H4 (cell line): ENCODE measurements at regions not wholly inside any gene's neighbourhood (a gene's known extent, or its start where the extent isn't known, plus 50 kb on each side); places are given as distances from the start of the nearest gene placed in this dataset.

Source experiments
- DNase-seq: peaks from one replicate; pipeline ENCODE4 v3.0.0-alpha.2; 2015; ENCODE audit warnings: low spot score

DNA sequence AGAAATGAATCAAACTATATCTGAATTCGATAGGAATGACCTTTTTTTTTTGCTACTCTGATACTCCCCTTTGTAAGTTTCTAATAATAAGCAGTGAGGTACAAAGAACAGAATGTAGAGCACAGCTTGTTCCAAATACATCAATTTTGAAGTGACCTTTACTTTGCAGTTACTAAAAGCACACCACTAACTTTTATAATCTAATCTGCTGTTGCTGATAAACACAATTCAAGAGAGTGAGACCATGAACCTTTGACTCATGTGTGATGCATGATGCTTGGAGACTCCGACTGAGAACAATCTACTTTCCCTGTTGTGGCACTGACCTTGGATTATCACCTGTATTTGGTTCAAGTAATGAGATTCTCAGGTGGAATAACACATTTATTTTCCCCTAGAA lies 91.6 kb upstream of the GNPDA2 start:
- DNase-seq: no peak

GRCh38 chr4:44806071-44806470 lies 79.7 kb upstream of the GNPDA2 start:
- no peak for DNase-seq

DNA sequence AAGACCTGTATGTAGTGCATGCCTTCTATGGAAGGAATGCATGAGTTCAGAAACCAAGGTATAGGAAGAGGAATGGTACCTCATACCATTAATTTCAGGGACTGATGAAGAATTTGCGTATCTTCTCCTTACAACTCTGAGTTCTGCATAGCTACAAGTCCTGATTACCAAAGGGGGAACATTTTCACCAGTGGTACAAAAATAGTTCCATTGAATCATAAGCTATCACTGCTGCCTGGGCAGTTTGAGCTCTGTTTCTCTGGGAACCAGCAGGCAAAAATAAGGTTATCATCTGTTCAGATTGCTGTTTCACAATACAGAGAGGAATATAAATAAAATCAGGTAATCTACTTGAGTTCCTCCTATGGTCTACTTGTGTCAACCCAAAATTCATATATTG lies 77.9 kb upstream of the GNPDA2 start:
- DNase-seq: no peak

DNA sequence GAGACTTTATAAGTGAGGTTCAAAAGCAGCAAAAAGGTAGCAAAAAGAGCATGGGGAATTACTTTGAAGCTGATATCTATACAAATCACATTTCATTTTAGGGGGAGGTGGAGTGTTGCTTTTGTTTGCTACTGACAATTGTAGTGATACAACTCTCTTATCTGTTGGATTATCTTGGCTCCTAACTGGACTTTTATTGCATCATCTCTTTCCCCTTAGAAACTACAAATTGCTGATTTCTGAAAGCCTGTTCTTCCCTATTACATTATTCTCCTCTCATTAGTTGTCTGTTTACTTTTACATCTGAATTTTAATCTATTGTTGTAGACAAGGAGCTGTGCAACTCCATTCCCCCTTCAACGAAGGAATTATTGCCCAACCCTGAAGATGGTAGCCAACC lies 75.0 kb upstream of the GNPDA2 start:
- DNase-seq: no peak

DNA sequence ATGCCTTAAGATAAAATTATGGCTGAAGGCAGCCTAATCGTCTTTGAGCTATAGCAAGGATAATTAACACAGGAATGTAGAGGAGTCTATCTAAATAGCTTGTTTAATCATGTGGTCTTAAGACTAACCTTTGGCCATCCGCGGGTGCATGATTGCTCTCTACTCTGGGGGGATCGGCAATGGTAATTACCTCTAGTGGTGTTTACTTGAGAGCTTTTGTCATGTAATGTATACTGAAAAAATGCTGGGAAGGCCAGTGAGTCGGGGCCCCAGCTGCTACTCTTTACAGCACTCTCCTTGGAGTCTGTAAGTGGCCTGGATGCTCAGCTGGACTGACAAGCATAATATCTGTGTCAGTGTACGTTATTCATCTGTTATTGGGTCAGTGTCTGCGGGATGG lies 65.5 kb upstream of the GNPDA2 start:
- no peak for DNase-seq

DNA sequence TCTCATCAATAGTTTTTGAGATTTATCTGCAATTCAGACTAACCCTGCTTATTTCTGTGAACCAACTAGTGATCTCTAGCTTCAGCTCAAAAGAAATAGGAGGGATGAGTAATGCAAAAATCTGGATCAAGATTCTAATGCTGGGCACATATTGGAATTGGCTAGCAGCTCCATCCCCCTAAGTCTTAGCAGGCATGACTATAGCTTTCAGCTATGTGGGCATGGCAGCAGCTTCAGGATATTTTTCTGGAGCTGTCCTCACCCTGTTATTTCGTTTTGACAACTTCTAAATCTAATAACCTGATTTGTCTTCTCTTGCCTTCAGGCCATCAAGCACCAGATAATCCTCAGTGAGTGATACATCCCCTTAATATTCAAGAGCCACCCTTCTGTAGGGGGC lies 50.8 kb upstream of the GNPDA2 start:
- DNase-seq: no peak
